Right lobe of liver (tissue), 4 donors: ENCODE measurements at regions not wholly inside any gene's neighbourhood (a gene's known extent, or its start where the extent isn't known, plus 50 kb on each side); places are given as distances from the start of the nearest gene placed in this dataset.

ENCODE experiments used
- CTCF ChIP-seq, 4 donors: fragments of 200-600 bp in 3 of 4; fragments of 450-650 bp in 1 of 4; IDR thresholded peaks; one replicate each; pipeline versions ENCODE4 v1.5.1 to v1.8.0; 2016 to 2022; ENCODE audit warnings: antibody characterized with exemption in 4 of 4, mild to moderate bottlenecking in 2 of 4
- POLR2A ChIP-seq: fragments of 450-650 bp; IDR thresholded peaks from one replicate; pipeline ENCODE4 v1.6.1; 2017; ENCODE audit warnings: antibody characterized with exemption, mild to moderate bottlenecking
- donor health status: DM: no; HTN: no; CAD: no.
- donor health status: DM: no; HTN: no; CAD: no.
- donor health status: DM: no; HTN: yes; CAD: no.

GRCh38 chr10:117933036-117933435 is 113.7 kb downstream of the RAB11FIP2 start:
- no peak for TF ChIP-seq CTCF (IDR thresholded peaks at IDR 0.05)
- TF ChIP-seq POLR2A, result no peak
